Gastroesophageal sphincter (tissue), 2 donors: ENCODE measurements at regions not wholly inside any gene's neighbourhood (a gene's known extent, or its start where the extent isn't known, plus 50 kb on each side); places are given as distances from the start of the nearest gene placed in this dataset.

Source experiments
- EP300 ChIP-seq: sonication (generic); formaldehyde crosslinking; IDR thresholded peaks from one replicate; pipeline ENCODE4 v1.6.1; 2017; ENCODE audit warnings: antibody characterized with exemption, mild to moderate bottlenecking
- POLR2A ChIP-seq, 2 donors: fragments of 450-650 bp; IDR thresholded peaks; one replicate each; pipeline ENCODE4 v1.6.1; 2017; ENCODE audit warnings: antibody characterized with exemption in 2 of 2, mild to moderate bottlenecking in 2 of 2, moderate library complexity in 1 of 2

- TF ChIP-seq EP300: no peak
- no peak for TF ChIP-seq POLR2A (IDR thresholded peaks at IDR 0.05)
Observed at GRCh38 chr15:97141360-97141759, 810.9 kb downstream of the NR2F2 start.
